ENCODE measurements at regions not wholly inside any gene's neighbourhood (a gene's known extent, or its start where the extent isn't known, plus 50 kb on each side); places are given as distances from the start of the nearest gene placed in this dataset.

- TF ChIP-seq POLR2A (IDR thresholded peaks at IDR 0.05) (no peak), CTCF (IDR thresholded peaks at IDR 0.05 in 4 of 5, conservative IDR thresholded peaks at IDR 0.05 in 1 of 5) (no peak)
Measured at GRCh38 chr2:194345347-194345746, 1311.7 kb upstream of the SLC39A10 start.
